HEK293T (cell line): ENCODE measurements at regions not wholly inside any gene's neighbourhood (a gene's known extent, or its start where the extent isn't known, plus 50 kb on each side); places are given as distances from the start of the nearest gene placed in this dataset.

ENCODE experiments used
- CTBP1 ChIP-seq: fragments of 450-650 bp; IDR thresholded peaks from 2 replicates; pipeline ENCODE4 v1.6.1; 2016; ENCODE audit warnings: borderline replicate concordance
- FOXA1 ChIP-seq: fragments of 450-650 bp; IDR thresholded peaks from 2 replicates; pipeline ENCODE4 v1.6.1; 2016; ENCODE audit warnings: mild to moderate bottlenecking
- FOXM1 ChIP-seq: fragments of 450-650 bp; IDR thresholded peaks from 2 replicates; pipeline ENCODE4 v1.6.1; 2017; ENCODE audit warnings: mild to moderate bottlenecking, borderline replicate concordance
- SP1 ChIP-seq: fragments of 450-650 bp; IDR thresholded peaks from 2 replicates; pipeline ENCODE4 v1.6.1; 2017
- SUZ12 ChIP-seq: fragments of 450-650 bp; IDR thresholded peaks from 2 replicates; pipeline ENCODE4 v1.6.1; 2016; ENCODE audit warnings: mild to moderate bottlenecking
- TARDBP ChIP-seq: fragments of 450-650 bp; IDR thresholded peaks from 2 replicates; pipeline ENCODE4 v1.6.1; 2016
- ZNF384 ChIP-seq: fragments of 450-650 bp; IDR thresholded peaks from 2 replicates; pipeline ENCODE4 v1.6.1; 2016
- TF ChIP-seq, protein P1 (sequence below): fragments of 450-650 bp; IDR thresholded peaks from 2 replicates; pipeline ENCODE4 v1.6.1; 2016

- no peak for TF ChIP-seq FOXA1
- TF ChIP-seq ZNF384, result no peak
- TF ChIP-seq CTBP1, result no peak
- TF ChIP-seq TARDBP, result no peak
- TF ChIP-seq SP1, result no peak
- TF ChIP-seq FOXM1, result no peak
- no peak for TF ChIP-seq SUZ12
- TF ChIP-seq, protein P1, sequence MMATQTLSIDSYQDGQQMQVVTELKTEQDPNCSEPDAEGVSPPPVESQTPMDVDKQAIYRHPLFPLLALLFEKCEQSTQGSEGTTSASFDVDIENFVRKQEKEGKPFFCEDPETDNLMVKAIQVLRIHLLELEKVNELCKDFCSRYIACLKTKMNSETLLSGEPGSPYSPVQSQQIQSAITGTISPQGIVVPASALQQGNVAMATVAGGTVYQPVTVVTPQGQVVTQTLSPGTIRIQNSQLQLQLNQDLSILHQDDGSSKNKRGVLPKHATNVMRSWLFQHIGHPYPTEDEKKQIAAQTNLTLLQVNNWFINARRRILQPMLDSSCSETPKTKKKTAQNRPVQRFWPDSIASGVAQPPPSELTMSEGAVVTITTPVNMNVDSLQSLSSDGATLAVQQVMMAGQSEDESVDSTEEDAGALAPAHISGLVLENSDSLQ, result no peak
Measured at GRCh38 chr3:55159016-55159415, 231.2 kb upstream of the LRTM1 start.
